MM.1S (cell line): ENCODE measurements at regions not wholly inside any gene's neighbourhood (a gene's known extent, or its start where the extent isn't known, plus 50 kb on each side); places are given as distances from the start of the nearest gene placed in this dataset.

ENCODE experiments used
- DNase-seq: peaks from one replicate; pipeline ENCODE4 v3.0.0-alpha.2; 2015
- H2AFZ ChIP-seq: fragments of 300-600 bp; sonication (generic); 2 replicates; pipeline ENCODE4 v1.6.0; 2016; ENCODE audit warnings: antibody characterized with exemption, low read length
- H3F3A ChIP-seq: fragments of 300-600 bp; sonication (generic); 2 replicates; pipeline ENCODE4 v1.6.1; 2016; ENCODE audit warnings: mild to moderate bottlenecking, antibody characterized with exemption, low read length, moderate library complexity, mixed read lengths; ENCODE audit not compliant: insufficient read depth
- H3K27ac ChIP-seq: fragments of 300-600 bp; sonication (generic); 2 replicates; pipeline ENCODE4 v1.5.1; 2016; ENCODE audit warnings: mild to moderate bottlenecking, low read length
- H3K27me3 ChIP-seq: fragments of 300-600 bp; sonication (generic); replicated peaks from 2 replicates; pipeline ENCODE4 v1.6.0; 2016; ENCODE audit warnings: low read length; ENCODE audit not compliant: insufficient read depth
- H3K36me3 ChIP-seq: fragments of 300-600 bp; sonication (generic); replicated peaks from 2 replicates; pipeline ENCODE4 v1.6.1; 2016; ENCODE audit warnings: mild to moderate bottlenecking, low read length, mixed read lengths; ENCODE audit not compliant: insufficient read depth
- H3K4me1 ChIP-seq: fragments of 300-600 bp; sonication (generic); 2 replicates; pipeline ENCODE4 v1.6.1; 2016; ENCODE audit warnings: low read length, mixed read lengths
- H3K4me2 ChIP-seq: fragments of 300-600 bp; sonication (generic); 2 replicates; pipeline ENCODE4 v1.6.0; 2016; ENCODE audit warnings: low read depth, low read length
- H3K4me3 ChIP-seq: fragments of 300-600 bp; sonication (generic); 2 replicates; pipeline ENCODE4 v1.5.1; 2016; ENCODE audit warnings: low read length, mixed read lengths
- H3K79me2 ChIP-seq: fragments of 300-600 bp; sonication (generic); 2 replicates; pipeline ENCODE4 v1.6.1; 2016; ENCODE audit warnings: mixed run types, low read length, mixed read lengths
- H3K9ac ChIP-seq: fragments of 300-600 bp; sonication (generic); 2 replicates; pipeline ENCODE4 v1.6.1; 2016; ENCODE audit warnings: low read length, mixed read lengths
- H3K9me2 ChIP-seq: fragments of 300-600 bp; sonication (generic); replicated peaks from 2 replicates; pipeline ENCODE4 v1.6.1; 2016; ENCODE audit warnings: mild to moderate bottlenecking, low read length, mixed read lengths; ENCODE audit not compliant: insufficient read depth
- H3K9me3 ChIP-seq: fragments of 300-600 bp; sonication (generic); replicated peaks from 2 replicates; pipeline ENCODE4 v1.6.1; 2016; ENCODE audit warnings: mild to moderate bottlenecking, low read length, mixed read lengths; ENCODE audit not compliant: insufficient read depth
- H4K20me1 ChIP-seq: fragments of 300-600 bp; sonication (generic); 2 replicates; pipeline ENCODE4 v1.6.1; 2016; ENCODE audit warnings: mild to moderate bottlenecking, low read length, moderate library complexity, mixed read lengths; ENCODE audit not compliant: insufficient read depth
- CTCF ChIP-seq: fragments of 300-600 bp; sonication (generic); IDR thresholded peaks from 2 replicates; pipeline ENCODE4 v1.5.1; 2016; ENCODE audit warnings: antibody characterized with exemption, low read length, mixed read lengths
- EZH2 ChIP-seq: fragments of 300-600 bp; sonication (generic); optimal IDR thresholded peaks from 2 replicates; pipeline ENCODE3; 2017; ENCODE audit warnings: low read depth, mild to moderate bottlenecking, antibody characterized with exemption, low read length, mixed read lengths
- EZH2phosphoT487 ChIP-seq: fragments of 300-600 bp; sonication (generic); IDR thresholded peaks from 2 replicates; pipeline ENCODE4 v1.6.1; 2018; ENCODE audit warnings: antibody characterized with exemption, low read length

- no peak for DNase-seq
- no peaks in the 10 kb centered on the region for H3K27me3 ChIP-seq
- H3K79me2 ChIP-seq = no peaks in the 10 kb centered on the region
- H3F3A ChIP-seq = no peaks in the 10 kb centered on the region
- H3K4me2 ChIP-seq = no peak overlapping the region
- H3K36me3 ChIP-seq = no peaks in the 10 kb centered on the region
- no peaks in the 10 kb centered on the region for H3K4me1 ChIP-seq
- H3K9me3 ChIP-seq = no peaks in the 10 kb centered on the region
- H3K4me3 ChIP-seq = no peak overlapping the region
- H3K9me2 ChIP-seq = no peaks in the 10 kb centered on the region
- H3K9ac ChIP-seq = no peak overlapping the region
- no peaks in the 10 kb centered on the region for H4K20me1 ChIP-seq
- H3K27ac ChIP-seq = no peak overlapping the region
- no peak for TF ChIP-seq EZH2phosphoT487
- TF ChIP-seq CTCF = no peak
- TF ChIP-seq EZH2 = no peak
- no peak overlapping the region; the same call in 1 of the 2 replicates for H2AFZ ChIP-seq
Measured at GRCh38 chr5:163612358-163613149, 107.1 kb downstream of the MAT2B start.

- H3K27me3 ChIP-seq = no peaks in the 10 kb centered on the region
Measured at GRCh38 chr5:163613150-163613442, 107.7 kb downstream of the MAT2B start.

GRCh38 chr5:163614787-163615186 lies 109.4 kb downstream of the MAT2B start:
- Histone ChIP-seq H3F3A (no peaks in the 10 kb centered on the region), H2AFZ (no peak overlapping the region), H3K4me1 (no peaks in the 10 kb centered on the region), H3K9me3 (no peaks in the 10 kb centered on the region), H3K4me3 (no peak overlapping the region), H3K36me3 (no peaks in the 10 kb centered on the region), H3K27ac (no peak overlapping the region), H3K4me2 (no peak overlapping the region), H3K79me2 (no peaks in the 10 kb centered on the region), H3K9ac (no peak overlapping the region), H3K9me2 (no peaks in the 10 kb centered on the region), H4K20me1 (no peaks in the 10 kb centered on the region), H3K27me3 (no peaks in the 10 kb centered on the region)
- TF ChIP-seq EZH2phosphoT487 = no peak
- TF ChIP-seq CTCF = no peak
- TF ChIP-seq EZH2 = no peak
- DNase-seq = no peak

More at GRCh38 chr5:163613150-163613442, 107.7 kb downstream of the MAT2B start:
- H3K9ac ChIP-seq = no peak overlapping the region
- no peaks in the 10 kb centered on the region for H3F3A ChIP-seq
- TF ChIP-seq EZH2phosphoT487 (no peak), CTCF (no peak), EZH2 (no peak)
- DNase-seq = no peak
- H3K4me2 ChIP-seq = no peak overlapping the region
- H4K20me1 ChIP-seq = no peaks in the 10 kb centered on the region
- no peaks in the 10 kb centered on the region for H3K9me2 ChIP-seq
- H3K27ac ChIP-seq = no peak overlapping the region
- no peaks in the 10 kb centered on the region for H3K4me1 ChIP-seq
- H3K36me3 ChIP-seq = no peaks in the 10 kb centered on the region
- H3K4me3 ChIP-seq = no peak overlapping the region
- H2AFZ ChIP-seq = no peak overlapping the region
- H3K79me2 ChIP-seq = no peaks in the 10 kb centered on the region
- H3K9me3 ChIP-seq = no peaks in the 10 kb centered on the region
